HFFc6 (cell line): ENCODE measurements at regions not wholly inside any gene's neighbourhood (a gene's known extent, or its start where the extent isn't known, plus 50 kb on each side); places are given as distances from the start of the nearest gene placed in this dataset.
"Not testable (repeated sequence)": the region's sequence is repeated elsewhere in the genome, so short reads cannot be mapped to it uniquely, and the experiment has no call there.

ENCODE experiments used
- DNase-seq: peaks from one replicate; pipeline ENCODE4 v3.0.0-alpha.2; 2018
- H3K27ac Mint-ChIP-seq: 2 replicates; pipeline ENCODE4 v1.8.0; 2020; ENCODE audit warnings: mild to moderate bottlenecking, mixed read lengths
- H3K27me3 Mint-ChIP-seq: 2 replicates; pipeline ENCODE4 v1.8.0; 2021; ENCODE audit warnings: mild to moderate bottlenecking, moderate library complexity, mixed read lengths; ENCODE audit not compliant: insufficient read depth
- H3K36me3 Mint-ChIP-seq: 2 replicates; pipeline ENCODE4 v1.8.0; 2021; ENCODE audit warnings: low read depth, mixed read lengths
- H3K4me1 Mint-ChIP-seq: 2 replicates; pipeline ENCODE4 v1.8.0; 2020; ENCODE audit warnings: low read depth, mixed read lengths
- H3K4me3 Mint-ChIP-seq: 2 replicates; pipeline ENCODE4 v1.8.0; 2020; ENCODE audit warnings: mild to moderate bottlenecking, moderate library complexity, mixed read lengths
- H3K9me3 Mint-ChIP-seq: 2 replicates; pipeline ENCODE4 v1.8.0; 2020; ENCODE audit warnings: mild to moderate bottlenecking, mixed read lengths
- CTCF ChIP-seq: fragments of 200-600 bp; sonication (generic); IDR thresholded peaks from 2 replicates; pipeline ENCODE4 v1.5.0; 2021; ENCODE audit warnings: antibody characterized with exemption, mild to moderate bottlenecking

GRCh38 chr11:25816411-25816810 is 515.5 kb upstream of the ANO3 start:
- no peaks in the 10 kb centered on the region for H3K36me3 Mint-ChIP-seq

GRCh38 chr11:25824688-25825087 is 507.2 kb upstream of the ANO3 start:
- DNase-seq = no peak
- TF ChIP-seq CTCF = no peak
- H3K4me1 Mint-ChIP-seq = no peaks in the 10 kb centered on the region
- no peaks in the 10 kb centered on the region for H3K27me3 Mint-ChIP-seq
- peaks cover 50% of the 10 kb centered on the region for H3K9me3 Mint-ChIP-seq
- H3K36me3 Mint-ChIP-seq = no peaks in the 10 kb centered on the region
- H3K4me3 Mint-ChIP-seq = no peak overlapping the region
- no peak overlapping the region for H3K27ac Mint-ChIP-seq

More at GRCh38 chr11:25816411-25816810, 515.5 kb upstream of the ANO3 start:
- Mint-ChIP-seq H3K27ac (no peak overlapping the region), H3K9me3 (peaks cover 17% of the 10 kb centered on the region), H3K4me3 (no peak overlapping the region), H3K27me3 (no peaks in the 10 kb centered on the region), H3K4me1 (no peaks in the 10 kb centered on the region)
- DNase-seq = no peak
- TF ChIP-seq CTCF = no peak

- not testable (repeated sequence) for H3K27me3 Mint-ChIP-seq, H3K27ac Mint-ChIP-seq, H3K4me3 Mint-ChIP-seq, DNase-seq, H3K4me1 Mint-ChIP-seq, H3K36me3 Mint-ChIP-seq
- peaks cover 22% of the 10 kb centered on the region for H3K9me3 Mint-ChIP-seq
These were observed 500.4 kb upstream of the ANO3 start for GRCh38 chr11:25831485-25831884.

- Mint-ChIP-seq H3K9me3 (peaks cover 41% of the 10 kb centered on the region), H3K4me1 (no peaks in the 10 kb centered on the region), H3K4me3 (no peak overlapping the region), H3K36me3 (no peaks in the 10 kb centered on the region; the same call in 1 of the 2 replicates), H3K27ac (no peak overlapping the region), H3K27me3 (no peaks in the 10 kb centered on the region)
- no peak for TF ChIP-seq CTCF
- no peak for DNase-seq
These were observed 492.9 kb upstream of the ANO3 start for GRCh38 chr11:25838918-25839625.

GRCh38 chr11:25844811-25845210 is 487.1 kb upstream of the ANO3 start:
- H3K9me3 Mint-ChIP-seq = peaks cover 57% of the 10 kb centered on the region
- H3K27ac Mint-ChIP-seq = no peak overlapping the region
- no peak for TF ChIP-seq CTCF
- H3K27me3 Mint-ChIP-seq = no peaks in the 10 kb centered on the region
- H3K36me3 Mint-ChIP-seq = no peaks in the 10 kb centered on the region
- H3K4me1 Mint-ChIP-seq = no peaks in the 10 kb centered on the region
- no peak overlapping the region for H3K4me3 Mint-ChIP-seq
- DNase-seq = no peak

GRCh38 chr11:25855916-25856315 is 476.0 kb upstream of the ANO3 start:
- Mint-ChIP-seq H3K36me3 (no peaks in the 10 kb centered on the region), H3K27ac (no peak overlapping the region), H3K9me3 (peaks cover 43% of the 10 kb centered on the region), H3K27me3 (peaks cover 2% of the 10 kb centered on the region; the same call in 1 of the 2 replicates), H3K4me3 (no peak overlapping the region), H3K4me1 (no peaks in the 10 kb centered on the region)
- no peak for TF ChIP-seq CTCF
- no peak for DNase-seq
